ENCODE measurements at regions not wholly inside any gene's neighbourhood (a gene's known extent, or its start where the extent isn't known, plus 50 kb on each side); places are given as distances from the start of the nearest gene placed in this dataset.

- Histone ChIP-seq H3K79me2 (ENCODE audit: insufficient read depth, low read length) (no peaks in the 10 kb centered on the region), H3K4me2 (ENCODE audit: low read length) (no peak overlapping the region), H3K27me3 (ENCODE audit: insufficient read depth, low read length) (no peaks in the 10 kb centered on the region), H2AFZ (ENCODE audit: low read length) (no peak overlapping the region), H3K27ac (ENCODE audit: low read depth, low read length, poor library complexity, severe bottlenecking) (no peak overlapping the region), H3K36me3 (ENCODE audit: insufficient read depth, low read length) (no peaks in the 10 kb centered on the region), H3K4me3 (ENCODE audit: low read depth, low read length, poor library complexity, severe bottlenecking) (no peak overlapping the region), H4K20me1 (ENCODE audit: insufficient read depth, low read length) (no peaks in the 10 kb centered on the region), H3K9me3 (ENCODE audit: low read length) (no peaks in the 10 kb centered on the region), H3K4me1 (ENCODE audit: insufficient read depth, low read length, severe bottlenecking) (no peaks in the 10 kb centered on the region), H3K9ac (ENCODE audit: low read length) (no peak overlapping the region), H3F3A (ENCODE audit: insufficient read depth, low read length) (no peaks in the 10 kb centered on the region), H3K9me2 (ENCODE audit: low read depth, low read length) (no peaks in the 10 kb centered on the region)
- TF ChIP-seq EZH2 (IDR thresholded peaks at IDR 0.05; ENCODE audit: borderline replicate concordance, low read length), result no peak
- TF ChIP-seq, protein P1, sequence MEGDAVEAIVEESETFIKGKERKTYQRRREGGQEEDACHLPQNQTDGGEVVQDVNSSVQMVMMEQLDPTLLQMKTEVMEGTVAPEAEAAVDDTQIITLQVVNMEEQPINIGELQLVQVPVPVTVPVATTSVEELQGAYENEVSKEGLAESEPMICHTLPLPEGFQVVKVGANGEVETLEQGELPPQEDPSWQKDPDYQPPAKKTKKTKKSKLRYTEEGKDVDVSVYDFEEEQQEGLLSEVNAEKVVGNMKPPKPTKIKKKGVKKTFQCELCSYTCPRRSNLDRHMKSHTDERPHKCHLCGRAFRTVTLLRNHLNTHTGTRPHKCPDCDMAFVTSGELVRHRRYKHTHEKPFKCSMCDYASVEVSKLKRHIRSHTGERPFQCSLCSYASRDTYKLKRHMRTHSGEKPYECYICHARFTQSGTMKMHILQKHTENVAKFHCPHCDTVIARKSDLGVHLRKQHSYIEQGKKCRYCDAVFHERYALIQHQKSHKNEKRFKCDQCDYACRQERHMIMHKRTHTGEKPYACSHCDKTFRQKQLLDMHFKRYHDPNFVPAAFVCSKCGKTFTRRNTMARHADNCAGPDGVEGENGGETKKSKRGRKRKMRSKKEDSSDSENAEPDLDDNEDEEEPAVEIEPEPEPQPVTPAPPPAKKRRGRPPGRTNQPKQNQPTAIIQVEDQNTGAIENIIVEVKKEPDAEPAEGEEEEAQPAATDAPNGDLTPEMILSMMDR (IDR thresholded peaks at IDR 0.05; ENCODE audit: low read length), result no peak
Measured at GRCh38 chr7:96418581-96418980, 96.7 kb upstream of the SLC25A13 start.

GRCh38 chr7:96417784-96418183 lies 95.9 kb upstream of the SLC25A13 start:
- Histone ChIP-seq H3K27ac (ENCODE audit: low read depth, low read length, poor library complexity, severe bottlenecking) (no peak overlapping the region), H3K9me2 (ENCODE audit: low read depth, low read length) (no peaks in the 10 kb centered on the region), H3K36me3 (ENCODE audit: insufficient read depth, low read length) (no peaks in the 10 kb centered on the region), H3F3A (ENCODE audit: insufficient read depth, low read length) (no peaks in the 10 kb centered on the region), H2AFZ (ENCODE audit: low read length) (no peak overlapping the region), H3K9ac (ENCODE audit: low read length) (no peak overlapping the region), H3K4me3 (ENCODE audit: low read depth, low read length, poor library complexity, severe bottlenecking) (no peak overlapping the region), H4K20me1 (ENCODE audit: insufficient read depth, low read length) (no peaks in the 10 kb centered on the region), H3K79me2 (ENCODE audit: insufficient read depth, low read length) (no peaks in the 10 kb centered on the region), H3K4me2 (ENCODE audit: low read length) (no peak overlapping the region), H3K9me3 (ENCODE audit: low read length) (no peaks in the 10 kb centered on the region), H3K27me3 (ENCODE audit: insufficient read depth, low read length) (no peaks in the 10 kb centered on the region), H3K4me1 (ENCODE audit: insufficient read depth, low read length, severe bottlenecking) (no peaks in the 10 kb centered on the region)
- no peak for TF ChIP-seq EZH2 (IDR thresholded peaks at IDR 0.05; ENCODE audit: borderline replicate concordance, low read length)
- TF ChIP-seq, protein P1 (IDR thresholded peaks at IDR 0.05; ENCODE audit: low read length), result no peak

DNA sequence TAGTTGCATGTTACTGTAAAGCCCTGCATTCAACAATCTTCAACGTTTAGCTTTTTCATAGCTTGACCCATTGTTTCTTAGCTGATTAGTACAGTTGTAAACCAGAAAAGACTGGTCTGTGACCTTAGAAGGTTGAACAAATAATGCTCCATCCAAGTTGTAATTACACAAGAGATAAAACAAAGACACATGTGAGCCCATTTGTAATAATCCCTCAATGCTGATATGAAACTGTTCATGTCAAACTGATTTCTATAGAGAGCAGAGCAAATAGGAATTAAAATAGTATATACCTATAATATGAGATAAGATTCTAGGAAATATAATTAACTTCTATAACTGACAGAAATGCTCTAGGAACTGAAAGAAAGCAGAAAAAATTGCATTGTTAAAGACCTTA lies 94.7 kb upstream of the SLC25A13 start:
- no peak overlapping the region for H3K9ac ChIP-seq (ENCODE audit: low read length)
- H3K4me2 ChIP-seq (ENCODE audit: low read length), result no peak overlapping the region
- TF ChIP-seq EZH2 (IDR thresholded peaks at IDR 0.05; ENCODE audit: borderline replicate concordance, low read length), result no peak
- TF ChIP-seq, protein P1 (IDR thresholded peaks at IDR 0.05; ENCODE audit: low read length), result no peak
- no peaks in the 10 kb centered on the region for H3K9me3 ChIP-seq (ENCODE audit: low read length)
- H3F3A ChIP-seq (ENCODE audit: insufficient read depth, low read length), result no peaks in the 10 kb centered on the region
- no peaks in the 10 kb centered on the region for H4K20me1 ChIP-seq (ENCODE audit: insufficient read depth, low read length)
- no peak overlapping the region for H3K27ac ChIP-seq (ENCODE audit: low read depth, low read length, poor library complexity, severe bottlenecking)
- H3K79me2 ChIP-seq (ENCODE audit: insufficient read depth, low read length), result no peaks in the 10 kb centered on the region
- no peaks in the 10 kb centered on the region for H3K27me3 ChIP-seq (ENCODE audit: insufficient read depth, low read length)
- H3K36me3 ChIP-seq (ENCODE audit: insufficient read depth, low read length), result no peaks in the 10 kb centered on the region
- no peaks in the 10 kb centered on the region for H3K4me1 ChIP-seq (ENCODE audit: insufficient read depth, low read length, severe bottlenecking)
- no peak overlapping the region for H3K4me3 ChIP-seq (ENCODE audit: low read depth, low read length, poor library complexity, severe bottlenecking)
- no peaks in the 10 kb centered on the region for H3K9me2 ChIP-seq (ENCODE audit: low read depth, low read length)
- H2AFZ ChIP-seq (ENCODE audit: low read length), result no peak overlapping the region

Measured in OCI-LY1 (cell line).